Karpas-422 (cell line): ENCODE measurements at regions not wholly inside any gene's neighbourhood (a gene's known extent, or its start where the extent isn't known, plus 50 kb on each side); places are given as distances from the start of the nearest gene placed in this dataset.

Experiments
- DNase-seq: peaks from one replicate; pipeline ENCODE4 v3.0.0-alpha.2; 2015
- H2AFZ ChIP-seq: fragments of 200-600 bp; sonication (generic); 2 replicates; pipeline ENCODE4 v1.6.1; 2014; ENCODE audit warnings: antibody characterized with exemption, low read length, mixed read lengths
- H3K27ac ChIP-seq: fragments of 200-600 bp; sonication (generic); 2 replicates; pipeline ENCODE4 v1.5.1; 2014; ENCODE audit warnings: mild to moderate bottlenecking, low read length, moderate library complexity
- H3K27me3 ChIP-seq: fragments of 200-600 bp; sonication (generic); 2 replicates; pipeline ENCODE4 v1.6.1; 2014; ENCODE audit warnings: low read length, mixed read lengths
- H3K36me3 ChIP-seq: fragments of 200-600 bp; sonication (generic); 2 replicates; pipeline ENCODE4 v1.6.1; 2014; ENCODE audit warnings: low read length, mixed read lengths; ENCODE audit not compliant: insufficient read depth
- H3K4me1 ChIP-seq: fragments of 200-600 bp; sonication (generic); 2 replicates; pipeline ENCODE4 v1.6.1; 2014; ENCODE audit warnings: mild to moderate bottlenecking, low read length, mixed read lengths
- H3K4me2 ChIP-seq: fragments of 200-600 bp; sonication (generic); 2 replicates; pipeline ENCODE4 v1.6.1; 2014; ENCODE audit warnings: low read length, low read depth, mild to moderate bottlenecking; ENCODE audit not compliant: poor library complexity, severe bottlenecking
- H3K4me3 ChIP-seq: fragments of 200-600 bp; sonication (generic); 2 replicates; pipeline ENCODE4 v1.5.1; 2014; ENCODE audit warnings: mild to moderate bottlenecking, antibody characterized with exemption, low read length, mixed read lengths
- H3K79me2 ChIP-seq: fragments of 200-600 bp; sonication (generic); 2 replicates; pipeline ENCODE4 v1.6.1; 2014; ENCODE audit warnings: mild to moderate bottlenecking, low read length, mixed read lengths
- H3K9ac ChIP-seq: fragments of 200-600 bp; sonication (generic); 2 replicates; pipeline ENCODE4 v1.6.0; 2014; ENCODE audit warnings: low read length
- H3K9me2 ChIP-seq: fragments of 200-600 bp; sonication (generic), shearing (Covaris generic); replicated peaks from 2 replicates; pipeline ENCODE4 v1.6.0; 2014; ENCODE audit warnings: mild to moderate bottlenecking, low read length, moderate library complexity; ENCODE audit not compliant: insufficient read depth
- H3K9me3 ChIP-seq: fragments of 300-700, 200-600 bp; sonication (generic); 2 replicates; pipeline ENCODE4 v1.6.1; 2014; ENCODE audit warnings: low read length, mixed read lengths
- H4K20me1 ChIP-seq: fragments of 200-600 bp; sonication (generic); 2 replicates; pipeline ENCODE4 v1.6.1; 2014; ENCODE audit warnings: mild to moderate bottlenecking, antibody characterized with exemption, low read length, low read depth; ENCODE audit not compliant: insufficient read depth

DNA sequence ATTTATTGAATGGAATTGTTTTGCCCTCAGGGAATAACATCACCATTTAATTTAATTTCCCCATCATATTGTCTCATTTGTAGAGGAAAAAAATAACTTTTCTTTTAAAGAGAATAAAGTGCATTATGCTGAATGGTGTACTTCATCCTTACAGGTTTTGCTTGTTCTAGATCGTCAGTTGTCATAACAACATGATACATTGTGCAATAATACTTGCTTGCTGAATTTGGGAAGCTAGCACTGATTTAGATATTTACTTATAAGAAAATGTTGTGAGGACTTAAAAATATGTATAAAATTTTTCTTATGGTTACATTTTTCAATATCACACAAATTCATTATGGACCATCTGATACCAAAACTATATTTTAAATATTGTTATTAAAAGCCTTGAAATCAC, 509.0 kb upstream of the POU3F2 start:
- H2AFZ ChIP-seq = no peak overlapping the region
- H3K79me2 ChIP-seq = no peaks in the 10 kb centered on the region
- no peaks in the 10 kb centered on the region for H3K27me3 ChIP-seq
- H3K4me1 ChIP-seq = no peaks in the 10 kb centered on the region
- no peak overlapping the region for H3K4me3 ChIP-seq
- H3K4me2 ChIP-seq = no peak overlapping the region
- no peaks in the 10 kb centered on the region for H4K20me1 ChIP-seq
- H3K9me3 ChIP-seq = no peaks in the 10 kb centered on the region
- no peak overlapping the region for H3K9ac ChIP-seq
- H3K27ac ChIP-seq = no peak overlapping the region
- no peak for DNase-seq
- no peaks in the 10 kb centered on the region for H3K9me2 ChIP-seq
- no peaks in the 10 kb centered on the region for H3K36me3 ChIP-seq

DNA sequence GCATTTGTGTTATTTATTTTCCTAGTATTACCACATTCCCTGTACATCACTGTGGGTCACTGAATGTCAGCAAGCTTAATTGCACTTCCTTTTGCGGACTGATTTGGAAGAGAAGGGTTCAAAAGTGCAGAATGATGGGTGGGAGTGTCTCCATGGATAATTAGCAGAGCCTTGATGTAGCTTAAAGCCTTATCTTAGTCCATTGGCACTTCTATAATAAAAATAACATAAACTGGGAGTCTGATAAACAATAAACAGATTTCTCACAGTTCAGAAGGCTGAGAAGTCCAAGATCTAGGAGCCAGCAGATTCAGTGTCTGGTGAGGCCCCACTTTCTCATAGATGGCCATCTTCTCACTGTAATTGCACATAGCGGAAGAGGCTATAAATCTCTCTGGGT, 501.1 kb upstream of the POU3F2 start:
- Histone ChIP-seq H2AFZ (no peak overlapping the region), H3K36me3 (no peaks in the 10 kb centered on the region), H3K27ac (no peak overlapping the region), H3K9me2 (no peaks in the 10 kb centered on the region), H3K27me3 (no peaks in the 10 kb centered on the region), H3K4me3 (no peak overlapping the region), H3K9ac (no peak overlapping the region), H3K79me2 (no peaks in the 10 kb centered on the region), H3K4me2 (no peak overlapping the region), H4K20me1 (no peaks in the 10 kb centered on the region), H3K4me1 (no peaks in the 10 kb centered on the region), H3K9me3 (no peaks in the 10 kb centered on the region)
- DNase-seq = no peak

DNA sequence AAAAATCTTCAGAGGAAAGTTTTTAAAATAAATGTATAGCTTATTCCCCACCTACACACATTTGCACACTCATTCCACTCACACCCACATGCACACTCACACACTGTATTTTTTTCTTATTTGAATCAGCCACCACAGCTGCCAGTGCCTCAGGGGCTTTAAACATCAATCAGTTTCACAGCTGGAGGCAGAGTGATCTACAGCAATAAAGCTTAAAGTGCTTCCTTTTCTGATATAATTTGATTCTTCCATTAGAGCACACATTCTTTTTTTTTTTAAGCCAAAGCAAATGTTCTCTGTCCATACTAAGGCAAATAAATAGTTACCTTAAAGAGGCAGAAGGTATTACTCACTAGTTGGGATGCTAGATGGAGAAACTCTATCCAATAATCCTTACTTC, 498.8 kb upstream of the POU3F2 start:
- Histone ChIP-seq H3K4me3 (no peak overlapping the region), H3K9me3 (no peaks in the 10 kb centered on the region), H3K4me1 (no peaks in the 10 kb centered on the region), H3K9me2 (no peaks in the 10 kb centered on the region), H3K9ac (no peak overlapping the region), H3K27me3 (no peaks in the 10 kb centered on the region), H3K4me2 (no peak overlapping the region), H4K20me1 (no peaks in the 10 kb centered on the region), H2AFZ (no peak overlapping the region), H3K79me2 (no peaks in the 10 kb centered on the region), H3K36me3 (no peaks in the 10 kb centered on the region), H3K27ac (no peak overlapping the region)
- DNase-seq = no peak

DNA sequence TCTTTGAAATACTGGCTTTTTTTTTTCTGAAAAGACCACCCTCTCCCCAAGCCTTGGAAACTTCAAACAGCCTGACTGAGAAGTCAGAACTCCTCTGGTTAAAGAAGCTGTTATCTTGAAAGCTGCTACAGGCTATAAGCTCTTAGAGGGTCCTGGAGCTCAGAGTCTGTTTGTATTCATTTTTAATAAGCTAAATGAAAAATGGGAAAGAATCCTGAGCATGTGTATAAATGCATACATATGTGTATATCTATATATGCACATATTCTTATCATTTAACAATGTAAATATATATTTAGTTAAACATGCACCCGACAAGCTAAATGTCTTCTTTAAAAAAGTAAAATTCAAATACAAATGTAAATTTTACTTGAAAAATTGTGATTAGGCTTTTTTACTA, 494.9 kb upstream of the POU3F2 start:
- Histone ChIP-seq H3K9ac (no peak overlapping the region), H3K27ac (no peak overlapping the region), H3K36me3 (no peaks in the 10 kb centered on the region), H4K20me1 (no peaks in the 10 kb centered on the region), H3K9me3 (no peaks in the 10 kb centered on the region), H2AFZ (no peak overlapping the region), H3K9me2 (no peaks in the 10 kb centered on the region), H3K4me1 (no peaks in the 10 kb centered on the region), H3K4me2 (no peak overlapping the region), H3K27me3 (no peaks in the 10 kb centered on the region), H3K79me2 (no peaks in the 10 kb centered on the region), H3K4me3 (no peak overlapping the region)
- DNase-seq = no peak

DNA sequence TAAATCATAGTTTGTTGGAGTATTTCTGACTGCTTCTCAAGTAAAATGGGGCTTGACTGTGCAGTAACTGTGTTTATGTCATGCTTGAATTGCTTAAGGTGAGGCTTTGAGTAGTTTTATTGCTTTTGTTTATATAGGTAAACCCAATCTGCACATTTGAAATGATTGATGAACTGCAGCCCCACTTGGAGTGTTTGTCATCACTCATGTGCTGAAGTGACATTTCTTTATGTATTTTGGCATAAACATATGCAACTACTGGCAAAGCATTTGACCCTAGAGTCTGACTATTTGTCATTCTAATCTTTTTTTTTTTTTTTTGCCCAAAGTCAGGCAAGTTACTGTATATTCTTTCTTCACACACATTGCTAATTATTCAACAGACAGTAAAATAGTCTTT, 491.4 kb upstream of the POU3F2 start:
- no peaks in the 10 kb centered on the region for H3K79me2 ChIP-seq
- no peaks in the 10 kb centered on the region for H3K27me3 ChIP-seq
- H3K9me3 ChIP-seq = no peaks in the 10 kb centered on the region
- H3K4me3 ChIP-seq = no peak overlapping the region
- H3K9me2 ChIP-seq = no peaks in the 10 kb centered on the region
- H3K36me3 ChIP-seq = no peaks in the 10 kb centered on the region
- no peak overlapping the region for H3K9ac ChIP-seq
- H4K20me1 ChIP-seq = no peaks in the 10 kb centered on the region
- H3K27ac ChIP-seq = no peak overlapping the region
- no peak overlapping the region for H3K4me2 ChIP-seq
- no peak overlapping the region for H2AFZ ChIP-seq
- H3K4me1 ChIP-seq = no peaks in the 10 kb centered on the region
- DNase-seq = no peak

DNA sequence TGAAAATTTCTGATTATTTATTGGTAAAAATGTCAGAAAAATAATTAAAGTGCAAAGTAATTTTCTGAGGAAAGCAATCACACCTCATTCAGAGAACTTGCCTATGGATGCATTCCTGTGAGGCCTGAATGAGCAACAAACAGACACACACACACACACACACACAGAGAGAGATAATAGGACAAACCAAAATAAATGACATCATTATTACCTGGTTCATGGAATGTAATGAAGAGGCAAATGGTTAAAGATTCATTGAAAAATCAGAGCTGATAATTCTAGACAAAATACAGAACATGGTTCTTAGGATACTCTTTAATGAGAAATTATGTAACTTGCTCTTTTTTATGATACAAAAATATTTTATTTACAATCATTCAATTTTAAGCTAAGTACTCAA, 490.6 kb upstream of the POU3F2 start:
- Histone ChIP-seq H3K27ac (no peak overlapping the region), H3K27me3 (no peaks in the 10 kb centered on the region), H3K9ac (no peak overlapping the region), H2AFZ (no peak overlapping the region), H3K9me2 (no peaks in the 10 kb centered on the region), H3K79me2 (no peaks in the 10 kb centered on the region), H3K9me3 (no peaks in the 10 kb centered on the region), H3K4me1 (no peaks in the 10 kb centered on the region), H3K4me3 (no peak overlapping the region), H4K20me1 (no peaks in the 10 kb centered on the region), H3K4me2 (no peak overlapping the region), H3K36me3 (no peaks in the 10 kb centered on the region)
- DNase-seq = no peak

DNA sequence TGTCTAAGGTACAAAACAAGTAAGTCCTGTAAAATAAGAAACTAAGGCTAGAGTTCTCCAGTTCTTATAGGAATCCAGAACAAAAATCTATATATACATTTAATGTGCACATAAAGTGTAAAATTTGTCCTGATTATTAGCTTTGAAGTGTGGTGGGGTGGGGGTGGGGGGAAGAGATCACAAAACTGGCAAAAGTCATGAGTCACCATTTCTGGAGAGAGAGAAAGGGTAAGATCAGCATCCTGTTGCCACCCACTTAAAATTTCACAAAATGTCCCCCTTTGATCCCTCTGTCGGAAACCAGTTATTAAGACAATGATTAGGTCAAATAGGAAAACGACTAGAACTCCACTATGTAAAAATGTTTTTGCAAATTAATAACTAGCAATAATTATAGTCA, 482.0 kb upstream of the POU3F2 start:
- H3K4me2 ChIP-seq = no peak overlapping the region
- H3K27ac ChIP-seq = no peak overlapping the region
- H3K9me2 ChIP-seq = no peaks in the 10 kb centered on the region
- H3K79me2 ChIP-seq = no peaks in the 10 kb centered on the region
- no peak overlapping the region for H2AFZ ChIP-seq
- no peaks in the 10 kb centered on the region for H3K4me1 ChIP-seq
- H4K20me1 ChIP-seq = no peaks in the 10 kb centered on the region
- DNase-seq = peak; percentile 17
- no peaks in the 10 kb centered on the region for H3K27me3 ChIP-seq
- no peaks in the 10 kb centered on the region for H3K36me3 ChIP-seq
- no peak overlapping the region for H3K9ac ChIP-seq
- H3K9me3 ChIP-seq = no peaks in the 10 kb centered on the region
- H3K4me3 ChIP-seq = no peak overlapping the region

DNA sequence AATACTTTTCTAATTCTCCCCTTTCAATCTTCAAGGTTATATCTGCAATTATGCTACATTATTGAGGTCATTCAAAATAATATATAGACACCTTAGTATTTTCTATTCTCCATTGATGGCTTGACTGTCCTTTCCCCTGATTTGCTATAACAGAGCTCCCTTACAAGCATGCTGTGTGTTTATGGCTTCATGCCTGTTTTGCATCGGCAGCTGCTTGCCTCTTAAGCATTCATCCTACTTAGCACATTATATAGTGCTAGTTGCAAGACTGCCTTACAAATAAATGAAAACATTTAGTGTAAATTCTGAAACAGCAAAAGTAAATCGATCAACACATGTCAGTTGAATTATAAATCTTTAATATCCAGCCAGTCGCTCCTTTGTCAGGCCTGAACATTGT, 476.2 kb upstream of the POU3F2 start:
- no peaks in the 10 kb centered on the region for H3K9me2 ChIP-seq
- no peaks in the 10 kb centered on the region for H3K79me2 ChIP-seq
- H3K9me3 ChIP-seq = no peaks in the 10 kb centered on the region
- H3K27me3 ChIP-seq = no peaks in the 10 kb centered on the region
- no peak overlapping the region for H3K4me3 ChIP-seq
- no peak overlapping the region for H3K9ac ChIP-seq
- peak; percentile 21 for DNase-seq
- H2AFZ ChIP-seq = no peak overlapping the region
- H3K4me1 ChIP-seq = no peaks in the 10 kb centered on the region
- H3K4me2 ChIP-seq = no peak overlapping the region
- H3K36me3 ChIP-seq = no peaks in the 10 kb centered on the region
- no peak overlapping the region for H3K27ac ChIP-seq
- H4K20me1 ChIP-seq = no peaks in the 10 kb centered on the region

DNA sequence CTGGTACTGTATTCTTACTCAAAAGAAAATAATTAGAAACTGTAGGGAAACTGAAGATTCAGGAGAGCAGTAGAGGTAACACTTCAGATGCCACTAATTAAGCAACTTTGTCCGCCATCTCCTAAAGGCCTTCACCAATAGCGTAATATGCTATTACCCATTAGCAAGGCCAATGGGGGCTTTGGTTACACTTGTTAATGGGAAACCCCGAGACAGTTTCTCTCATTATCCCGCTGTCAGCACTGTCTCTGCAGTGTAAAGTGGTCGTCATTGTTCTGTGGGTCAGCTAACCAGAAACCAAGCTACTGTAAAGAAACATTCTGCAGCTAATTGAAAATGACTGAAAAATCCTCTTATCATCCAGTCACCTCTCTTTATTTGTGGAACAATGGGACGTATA, 468.0 kb upstream of the POU3F2 start:
- H3K4me3 ChIP-seq = no peak overlapping the region
- H3K9me3 ChIP-seq = no peaks in the 10 kb centered on the region
- no peak overlapping the region for H3K4me2 ChIP-seq
- no peaks in the 10 kb centered on the region for H3K27me3 ChIP-seq
- no peaks in the 10 kb centered on the region for H3K9me2 ChIP-seq
- no peak overlapping the region for H2AFZ ChIP-seq
- no peak overlapping the region for H3K9ac ChIP-seq
- H3K27ac ChIP-seq = no peak overlapping the region
- no peak for DNase-seq
- H3K36me3 ChIP-seq = no peaks in the 10 kb centered on the region
- no peaks in the 10 kb centered on the region for H3K4me1 ChIP-seq
- H3K79me2 ChIP-seq = no peaks in the 10 kb centered on the region
- H4K20me1 ChIP-seq = no peaks in the 10 kb centered on the region
